Type B pancreatic cell (in vitro differentiated cells): ENCODE measurements at regions not wholly inside any gene's neighbourhood (a gene's known extent, or its start where the extent isn't known, plus 50 kb on each side); places are given as distances from the start of the nearest gene placed in this dataset.

Experiments used
- DNase-seq: peaks from one replicate; pipeline ENCODE4 v3.0.0; 2021; ENCODE audit warnings: mixed read lengths; ENCODE audit not compliant: unreplicated experiment; ENCODE audit errors: extremely low spot score
- H3K27ac Mint-ChIP-seq: 2 replicates; pipeline ENCODE4 v1.8.0; 2021; ENCODE audit warnings: mild to moderate bottlenecking, mixed read lengths
- H3K27me3 Mint-ChIP-seq: 2 replicates; pipeline ENCODE4 v1.8.0; 2021; ENCODE audit warnings: mixed read lengths
- H3K36me3 Mint-ChIP-seq: 2 replicates; pipeline ENCODE4 v1.8.0; 2021; ENCODE audit warnings: mixed read lengths
- H3K4me1 Mint-ChIP-seq: one replicate; pipeline ENCODE4 v1.8.0; 2021; ENCODE audit warnings: mixed read lengths; ENCODE audit not compliant: unreplicated experiment
- H3K4me3 Mint-ChIP-seq: 2 replicates; pipeline ENCODE4 v1.8.0; 2021; ENCODE audit warnings: mild to moderate bottlenecking, mixed read lengths
- H3K9me3 Mint-ChIP-seq: 2 replicates; pipeline ENCODE4 v1.8.0; 2021; ENCODE audit warnings: mixed read lengths
- TF ChIP-seq, protein P1 (sequence below): fragments of 200-600 bp; sonication (generic); conservative IDR thresholded peaks from 2 replicates; pipeline ENCODE4 v1.5.0; 2021; ENCODE audit warnings: antibody characterized with exemption, mild to moderate bottlenecking

GRCh38 chr14:106679776-106680175, 1153.4 kb downstream of the TMEM121 start:
- DNase-seq: no peak
- Mint-ChIP-seq H3K36me3 (no peaks in the 10 kb centered on the region), H3K4me3 (no peak overlapping the region), H3K27me3 (no peaks in the 10 kb centered on the region), H3K27ac (no peak overlapping the region), H3K4me1 (no peaks in the 10 kb centered on the region), H3K9me3 (peaks cover 3% of the 10 kb centered on the region)
- TF ChIP-seq, protein P1, sequence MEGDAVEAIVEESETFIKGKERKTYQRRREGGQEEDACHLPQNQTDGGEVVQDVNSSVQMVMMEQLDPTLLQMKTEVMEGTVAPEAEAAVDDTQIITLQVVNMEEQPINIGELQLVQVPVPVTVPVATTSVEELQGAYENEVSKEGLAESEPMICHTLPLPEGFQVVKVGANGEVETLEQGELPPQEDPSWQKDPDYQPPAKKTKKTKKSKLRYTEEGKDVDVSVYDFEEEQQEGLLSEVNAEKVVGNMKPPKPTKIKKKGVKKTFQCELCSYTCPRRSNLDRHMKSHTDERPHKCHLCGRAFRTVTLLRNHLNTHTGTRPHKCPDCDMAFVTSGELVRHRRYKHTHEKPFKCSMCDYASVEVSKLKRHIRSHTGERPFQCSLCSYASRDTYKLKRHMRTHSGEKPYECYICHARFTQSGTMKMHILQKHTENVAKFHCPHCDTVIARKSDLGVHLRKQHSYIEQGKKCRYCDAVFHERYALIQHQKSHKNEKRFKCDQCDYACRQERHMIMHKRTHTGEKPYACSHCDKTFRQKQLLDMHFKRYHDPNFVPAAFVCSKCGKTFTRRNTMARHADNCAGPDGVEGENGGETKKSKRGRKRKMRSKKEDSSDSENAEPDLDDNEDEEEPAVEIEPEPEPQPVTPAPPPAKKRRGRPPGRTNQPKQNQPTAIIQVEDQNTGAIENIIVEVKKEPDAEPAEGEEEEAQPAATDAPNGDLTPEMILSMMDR: no peak

DNA sequence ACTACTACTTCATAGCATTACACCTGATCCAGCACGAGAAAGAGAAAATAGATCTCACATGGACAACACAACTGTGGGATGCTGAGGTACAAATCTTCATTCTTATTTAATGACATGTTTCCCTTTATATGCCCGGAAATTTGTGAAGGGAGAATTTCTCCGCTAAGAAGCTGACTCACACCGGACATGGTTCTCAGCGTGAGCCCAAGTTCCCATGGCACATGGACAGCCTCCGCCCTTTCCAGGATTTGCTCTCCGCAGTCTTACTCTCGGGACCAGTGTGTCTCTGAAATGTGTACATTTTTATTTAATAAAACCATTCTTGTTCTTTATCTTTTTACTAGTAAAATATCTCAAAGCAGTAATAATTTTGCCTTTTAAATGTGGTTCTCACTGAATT, 1154.8 kb downstream of the TMEM121 start:
- no peak for DNase-seq
- TF ChIP-seq, protein P1: no peak
- H3K27me3 Mint-ChIP-seq: no peaks in the 10 kb centered on the region
- H3K9me3 Mint-ChIP-seq: peaks cover 3% of the 10 kb centered on the region
- no peaks in the 10 kb centered on the region for H3K4me1 Mint-ChIP-seq
- H3K4me3 Mint-ChIP-seq: no peak overlapping the region
- no peak overlapping the region for H3K27ac Mint-ChIP-seq
- H3K36me3 Mint-ChIP-seq: no peaks in the 10 kb centered on the region

- Mint-ChIP-seq H3K27me3 (no peaks in the 10 kb centered on the region), H3K4me3 (no peak overlapping the region), H3K9me3 (peaks cover 3% of the 10 kb centered on the region), H3K4me1 (no peaks in the 10 kb centered on the region), H3K27ac (no peak overlapping the region), H3K36me3 (no peaks in the 10 kb centered on the region)
- DNase-seq: no peak
- TF ChIP-seq, protein P1: no peak
These were observed 1155.2 kb downstream of the TMEM121 start for GRCh38 chr14:106681568-106681967.

GRCh38 chr14:106683631-106684030, 1157.2 kb downstream of the TMEM121 start:
- Mint-ChIP-seq H3K27me3 (no peaks in the 10 kb centered on the region), H3K9me3 (peaks cover 3% of the 10 kb centered on the region), H3K36me3 (no peaks in the 10 kb centered on the region), H3K4me1 (no peaks in the 10 kb centered on the region), H3K27ac (no peak overlapping the region), H3K4me3 (no peak overlapping the region)
- no peak for DNase-seq
- TF ChIP-seq, protein P1: no peak

DNA sequence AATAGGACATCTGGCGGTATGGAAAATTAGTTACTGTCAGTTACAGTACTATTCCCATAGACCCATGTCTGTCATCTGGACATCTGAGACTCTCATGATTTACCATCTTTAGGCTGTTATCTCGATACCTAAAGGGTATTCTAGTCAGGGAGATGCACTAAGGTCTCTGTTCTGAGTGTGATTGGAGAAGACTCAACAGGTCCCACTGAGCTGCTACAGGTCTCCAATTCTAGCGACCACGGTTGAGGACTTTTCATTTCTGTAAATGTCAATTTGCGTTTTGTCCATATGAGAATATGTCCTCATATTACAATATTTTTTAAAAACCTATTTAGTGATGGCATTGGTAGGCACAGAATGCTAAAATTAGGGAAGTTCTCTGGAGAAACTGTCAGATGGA, 1160.2 kb downstream of the TMEM121 start:
- H3K9me3 Mint-ChIP-seq: peaks cover 12% of the 10 kb centered on the region

More for the DNA sequence above, 1160.2 kb downstream of the TMEM121 start:
- Mint-ChIP-seq H3K36me3 (no peaks in the 10 kb centered on the region), H3K27me3 (no peaks in the 10 kb centered on the region), H3K27ac (no peak overlapping the region), H3K4me1 (no peaks in the 10 kb centered on the region), H3K4me3 (no peak overlapping the region)
- TF ChIP-seq, protein P1: no peak
- DNase-seq: no peak
